HG02840 (cell line): ENCODE measurements at regions not wholly inside any gene's neighbourhood (a gene's known extent, or its start where the extent isn't known, plus 50 kb on each side); places are given as distances from the start of the nearest gene placed in this dataset.

ENCODE experiments used
- ATAC-seq: cut with Tn5 transposase; IDR thresholded peaks from one replicate; pipeline ENCODE4 v1.9.1; 2021; ENCODE audit warnings: mild to moderate bottlenecking, moderate library complexity, moderate number of reproducible peaks; ENCODE audit not compliant: unreplicated experiment, low FRiP score

DNA sequence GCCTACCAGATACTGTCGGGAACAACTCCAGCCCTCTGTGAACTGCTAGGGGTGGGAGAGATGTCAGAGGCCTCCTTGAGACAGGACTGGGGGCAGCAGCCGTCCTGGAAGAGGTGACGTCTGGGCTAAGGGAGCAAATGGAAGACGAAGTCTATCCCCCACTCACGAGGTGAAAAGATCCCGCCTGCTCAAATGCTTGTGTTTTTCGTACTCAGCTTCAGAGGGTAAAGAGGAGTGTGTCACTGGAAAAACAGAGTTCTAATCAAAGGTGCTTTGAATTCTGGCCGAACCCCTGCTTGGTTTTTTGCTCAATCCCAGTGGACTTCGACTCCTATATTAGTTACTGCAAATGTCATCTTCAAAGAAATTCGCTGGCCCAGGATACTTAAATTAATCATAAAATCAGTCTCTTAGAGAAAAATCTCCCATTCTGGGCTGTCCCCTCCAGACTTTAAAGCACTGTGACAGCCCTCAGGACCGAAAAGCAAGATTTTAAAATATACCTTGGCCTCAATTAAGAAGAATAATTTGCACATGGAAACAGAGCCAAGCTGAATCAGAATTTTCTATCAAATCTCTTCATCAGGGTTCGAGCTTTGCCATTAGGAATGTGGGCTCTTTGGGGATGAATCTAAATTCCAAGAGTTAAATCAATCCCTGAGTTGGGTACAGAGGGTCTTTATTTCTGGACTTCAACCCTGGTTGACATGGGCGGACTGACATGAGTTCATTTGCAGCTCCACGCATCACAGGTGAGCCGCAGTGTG lies 61.8 kb upstream of the AFDN start:
- ATAC-seq: no peak

- no peak for ATAC-seq
Measured at GRCh38 chr6:167766986-167767714, 59.6 kb upstream of the AFDN start.

DNA sequence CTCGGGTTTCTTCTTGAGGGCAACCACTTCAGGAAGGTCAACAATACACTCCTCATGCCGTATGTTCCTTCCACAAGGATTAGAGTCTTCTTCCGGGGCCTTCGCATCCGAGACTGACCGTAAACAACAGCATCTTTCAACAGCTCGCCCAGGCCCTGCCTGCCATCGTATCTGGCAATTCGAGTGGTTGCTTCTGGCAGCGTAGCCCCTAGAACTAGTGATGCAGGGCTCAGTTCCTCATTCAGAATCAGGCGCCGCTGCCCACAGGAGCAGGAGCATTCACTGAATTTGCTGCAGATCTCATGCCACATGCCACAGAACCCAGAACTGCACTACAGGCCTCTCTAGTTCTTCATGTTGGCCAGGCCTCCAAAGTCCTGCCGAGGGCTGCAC lies 59.0 kb upstream of the AFDN start:
- no peak for ATAC-seq

DNA sequence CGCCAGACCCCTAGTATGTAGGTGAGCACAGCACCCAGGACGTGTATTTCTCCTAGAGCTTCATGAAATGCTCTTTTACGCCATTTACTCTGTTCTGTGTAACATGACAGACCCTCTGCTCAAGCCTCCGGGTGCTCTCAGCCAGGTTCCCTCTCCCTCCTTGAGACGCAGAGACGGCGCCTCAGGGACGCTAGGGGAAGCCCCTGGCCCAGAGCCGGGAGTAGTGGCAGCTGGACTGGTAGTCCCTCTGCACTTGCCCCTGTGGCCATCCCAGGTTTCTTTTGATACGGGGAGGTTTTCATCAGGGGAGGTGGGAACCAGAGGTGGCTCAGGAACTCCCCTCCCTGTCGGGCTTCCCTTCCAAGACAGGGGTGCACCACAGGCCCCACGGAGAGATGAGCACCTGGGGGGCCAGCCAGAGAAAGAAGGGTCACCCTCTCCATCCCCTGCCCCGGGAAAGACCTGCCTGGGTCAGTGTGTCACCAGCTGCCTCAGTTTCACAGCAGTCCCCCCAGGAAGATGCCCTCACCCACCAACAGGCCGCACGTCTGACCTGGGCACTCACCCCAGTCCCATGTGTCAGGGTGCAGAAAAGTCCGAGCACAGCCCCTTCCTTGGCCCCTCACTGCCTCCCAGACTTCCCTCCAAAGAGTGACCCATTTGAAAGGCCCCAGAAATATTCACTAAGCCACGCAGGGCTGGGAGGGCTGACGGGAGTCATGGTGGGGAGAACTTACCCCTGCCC lies 58.1 kb upstream of the AFDN start:
- no peak for ATAC-seq

DNA sequence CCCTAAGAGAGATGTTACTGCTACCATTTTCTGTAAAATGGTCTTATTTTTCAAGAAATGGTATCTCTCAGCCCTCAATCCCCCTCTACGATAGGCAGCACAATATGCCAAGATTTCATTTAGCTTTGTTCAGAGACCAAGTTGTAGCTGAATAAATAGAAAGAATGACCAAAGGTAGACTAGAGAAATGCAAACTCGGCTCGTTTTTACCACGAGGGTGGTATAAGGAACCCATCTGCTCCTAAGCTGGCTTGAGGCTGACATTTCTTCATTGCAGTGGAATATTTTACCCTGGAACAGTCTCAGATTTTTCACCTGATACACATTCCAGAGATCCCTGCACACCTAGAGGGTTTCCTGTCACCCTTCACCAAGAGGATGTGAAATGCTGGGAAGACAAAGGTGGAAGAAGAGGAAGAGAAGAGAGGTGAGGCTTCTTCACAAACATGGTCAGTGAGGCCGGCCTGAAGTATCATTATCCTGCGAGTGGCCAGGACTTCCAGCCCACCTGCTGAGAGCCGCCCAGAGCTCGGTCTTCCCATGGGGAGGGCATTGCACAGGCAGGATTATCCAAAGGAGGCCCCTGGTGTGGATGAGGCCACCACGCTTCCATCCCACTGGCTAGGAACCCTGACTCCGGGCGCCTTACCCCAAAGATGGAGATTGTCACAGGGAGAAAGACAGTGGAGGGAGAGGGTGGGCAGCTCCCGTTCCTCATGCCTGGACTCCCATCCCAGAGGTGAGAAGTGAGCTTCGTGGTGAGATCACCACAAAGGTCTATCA lies 57.1 kb upstream of the AFDN start:
- ATAC-seq: no peak

DNA sequence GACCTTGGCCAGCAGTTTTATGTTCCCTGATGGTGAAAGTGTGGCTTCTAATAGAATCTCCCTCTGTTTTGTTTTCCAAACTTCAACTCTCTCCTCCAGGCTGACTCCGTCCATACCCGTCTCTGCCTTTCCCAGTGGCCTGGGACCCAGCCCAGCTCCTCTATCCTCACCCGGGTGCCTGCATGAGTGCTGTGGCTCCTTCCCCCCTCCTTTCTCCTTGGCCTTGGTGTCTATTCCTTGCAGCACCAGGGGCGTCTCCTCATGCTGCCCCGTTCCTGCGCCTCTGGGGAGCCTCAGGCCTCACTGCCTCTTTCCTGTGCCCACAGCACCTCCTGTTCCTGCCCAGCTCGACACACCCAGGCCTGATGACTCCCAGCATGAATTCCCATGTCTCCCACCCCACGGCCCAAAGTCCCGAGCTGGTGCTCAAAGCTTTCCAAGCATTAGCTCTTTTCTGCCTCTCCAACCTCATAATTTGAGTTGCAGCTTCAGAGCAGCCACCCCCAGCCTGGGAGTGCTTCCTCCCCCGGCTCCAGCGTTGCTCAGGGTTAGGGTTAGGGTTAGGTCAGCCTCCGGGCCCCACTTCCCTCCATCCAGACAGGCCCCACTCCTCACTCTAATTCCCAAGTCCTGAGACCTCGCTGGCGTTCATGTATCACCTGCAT lies 56.3 kb upstream of the AFDN start:
- ATAC-seq: no peak

GRCh38 chr6:167774881-167775280 lies 51.8 kb upstream of the AFDN start:
- no peak for ATAC-seq

DNA sequence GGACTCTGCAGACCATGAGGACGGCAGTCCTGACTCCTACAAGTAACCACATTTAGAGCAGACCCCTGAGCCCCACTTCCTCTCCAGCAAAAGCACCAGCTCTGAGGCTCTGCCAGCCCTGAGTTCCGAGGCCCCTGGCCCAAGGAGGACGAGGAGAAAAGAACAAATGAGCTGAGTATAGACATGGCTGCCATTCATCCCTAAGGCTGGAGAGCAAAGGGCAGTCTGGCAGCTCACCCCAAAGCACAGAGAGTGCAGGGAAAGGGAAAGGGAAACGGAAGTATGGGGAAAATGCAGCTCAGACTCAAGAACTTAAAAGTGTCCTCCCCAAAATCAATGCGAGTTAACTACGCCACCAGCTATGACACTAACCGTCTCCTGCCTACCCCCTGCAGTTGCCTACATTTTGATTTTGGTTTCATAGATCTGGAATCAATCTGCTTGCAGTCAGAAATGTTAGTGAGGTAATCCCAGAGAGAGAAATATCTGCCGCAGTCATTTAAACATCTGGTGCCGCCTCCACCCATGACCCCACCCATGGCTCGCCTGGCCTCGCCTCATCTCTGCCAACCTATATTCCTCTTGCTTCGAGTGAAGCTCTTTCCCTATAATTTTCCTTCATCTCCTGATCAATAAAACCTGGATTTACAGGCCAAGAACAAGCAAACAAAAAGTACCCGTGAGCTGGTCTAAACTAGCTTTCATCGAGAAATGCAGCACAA lies 49.6 kb upstream of the AFDN start:
- no peak for ATAC-seq
